Motor neuron (in vitro differentiated cells): ENCODE measurements at regions not wholly inside any gene's neighbourhood (a gene's known extent, or its start where the extent isn't known, plus 50 kb on each side); places are given as distances from the start of the nearest gene placed in this dataset.

ENCODE experiments used
- ATAC-seq, 8 experiments: fragments of 200-7000 bp; cut with Tn5 transposase; replicated peaks in 6 of 8; 2 replicates each; pipeline ENCODE4 v1.8.0; 2021; ENCODE audit warnings: mild to moderate bottlenecking in 8 of 8, moderate library complexity in 8 of 8
- H3K27ac ChIP-seq, 2 donors: fragments of 250-450 bp; sonication (Bioruptor Pico); 2 replicates each; pipeline ENCODE4 v1.9.0; 2021; ENCODE audit warnings: antibody characterized with exemption in 2 of 2, mild to moderate bottlenecking in 2 of 2, moderate library complexity in 1 of 2
- H3K4me1 ChIP-seq, 2 donors: fragments of 250-450 bp; sonication (Bioruptor Pico); replicated peaks in 1 of 2; 2 replicates each; pipeline ENCODE4 v1.6.1; 2021; ENCODE audit warnings: antibody characterized with exemption in 2 of 2, mild to moderate bottlenecking in 2 of 2, moderate library complexity in 1 of 2
- H3K4me3 ChIP-seq, 5 donors: fragments of 250-450 bp; sonication (Bioruptor Pico); 2 replicates each; pipeline ENCODE4 v1.9.0; 2021; ENCODE audit warnings: antibody characterized with exemption in 5 of 5, mild to moderate bottlenecking in 5 of 5, moderate library complexity in 4 of 5
- WGBS, 10 experiments: fragments of 450-650 bp; shearing (Covaris generic); methylation state at CpG; one replicate each; pipeline ENCODE4 v1.0.0; 2022; 5-methylcytosine and 5-hydroxymethylcytosine counted together
- in situ Hi-C, 9 experiments: fragments of 400-800 bp; cut with MboI; loops; one replicate each; pipeline ENCODE4 v1.15.0; 2021; ENCODE audit warnings: low sequenced_read_pairs in 9 of 9, low pct_unique_long_range_greater_than_20kb in 2 of 9; ENCODE audit not compliant: unreplicated experiment in 9 of 9

- Histone ChIP-seq H3K4me1 (no peaks in the 10 kb centered on the region), H3K4me3 (no peak overlapping the region), H3K27ac (no peak overlapping the region)
- in situ Hi-C loops = no loop called here
- WGBS, 10 experiments = 69 to 97% (median 91%) methylated on average over 3 to 5 of the region's 5 CpGs
- no peak for ATAC-seq
Measured at GRCh38 chr18:56019908-56020307, 431.9 kb upstream of the TCF4 start.

- in situ Hi-C loops = no loop called here
- Histone ChIP-seq H3K27ac (no peak overlapping the region), H3K4me3 (no peak overlapping the region), H3K4me1 (no peaks in the 10 kb centered on the region)
- no peak for ATAC-seq
- WGBS, 10 experiments = 55 to 87% (median 75%) methylated on average over 1 to 2 of the region's 2 CpGs; no CpG with 5 or more reads in 3 of the 10 experiments
Measured at GRCh38 chr18:56019156-56019555, 431.2 kb upstream of the TCF4 start.

GRCh38 chr18:56009411-56009810 is 421.4 kb upstream of the TCF4 start:
- Histone ChIP-seq H3K4me3 (no peak overlapping the region), H3K27ac (no peak overlapping the region), H3K4me1 (no peaks in the 10 kb centered on the region)
- WGBS, 10 experiments = 10 to 78% (median 50%) methylated on average over 1 of the region's 1 CpG; no CpG with 5 or more reads in 3 of the 10 experiments
- peak in 5 of 8 experiments; percentile 44 to 96 (median 70) for ATAC-seq
- in situ Hi-C loops = no loop called here

- Histone ChIP-seq H3K4me1 (peaks cover 7 to 10% of the 10 kb centered on the region in 2 donors), H3K27ac (no peak overlapping the region), H3K4me3 (no peak overlapping the region)
- peak in 1 of 8 experiments; percentile 69 for ATAC-seq
- in situ Hi-C loops = no loop called here
- WGBS, 10 experiments = 50 to 93% (median 84%) methylated on average over 1 to 5 of the region's 5 CpGs
Measured at GRCh38 chr18:56003720-56004088, 415.7 kb upstream of the TCF4 start.

- Histone ChIP-seq H3K27ac (no peak overlapping the region), H3K4me3 (no peak overlapping the region), H3K4me1 (peaks cover 7 to 13% of the 10 kb centered on the region in 2 donors)
- in situ Hi-C loops = no loop called here
- WGBS, 10 experiments = 0 to 100% (median 86%) methylated on average over 1 of the region's 1 CpG; no CpG with 5 or more reads in 4 of the 10 experiments
- peak in 2 of 8 experiments; percentile 19 to 79 for ATAC-seq
Measured at GRCh38 chr18:56003009-56003719, 415.2 kb upstream of the TCF4 start.

- in situ Hi-C loops = no loop called here
- Histone ChIP-seq H3K27ac (no peak overlapping the region), H3K4me1 (peaks cover 11 to 16% of the 10 kb centered on the region in 2 donors), H3K4me3 (no peak overlapping the region)
- WGBS, 10 experiments = 89 to 100% (median 100%) methylated on average over 1 to 4 of the region's 4 CpGs; no CpG with 5 or more reads in 5 of the 10 experiments
- peak in 1 of 8 experiments; percentile 32 for ATAC-seq
Measured at GRCh38 chr18:56001576-56001975, 413.6 kb upstream of the TCF4 start.

- no peak overlapping the region for H3K27ac ChIP-seq
Measured at GRCh38 chr18:56000041-56000440, 412.0 kb upstream of the TCF4 start.

GRCh38 chr18:55999641-56000040 is 411.6 kb upstream of the TCF4 start:
- 0 to 100% (median 39%) methylated on average over 1 to 2 of the region's 2 CpGs; no CpG with 5 or more reads in 2 of the 10 experiments for WGBS, 10 experiments
- in situ Hi-C loops = no loop called here
- Histone ChIP-seq H3K4me1 (peaks cover 11 to 16% of the 10 kb centered on the region in 2 donors), H3K27ac (no peak overlapping the region), H3K4me3 (no peak overlapping the region)
- no peak for ATAC-seq

More at GRCh38 chr18:56000041-56000440, 412.0 kb upstream of the TCF4 start:
- Histone ChIP-seq H3K4me1 (peaks cover 11 to 16% of the 10 kb centered on the region in 2 donors), H3K4me3 (no peak overlapping the region)
- ATAC-seq = no peak
- in situ Hi-C loops = no loop called here
- WGBS, 10 experiments = 22 to 95% (median 84%) methylated on average over 4 to 6 of the region's 6 CpGs

GRCh38 chr18:55998801-55999385 is 410.9 kb upstream of the TCF4 start:
- in situ Hi-C loops = no loop called here
- 13 to 100% (median 82%) methylated on average over 1 to 4 of the region's 4 CpGs; no CpG with 5 or more reads in 2 of the 10 experiments for WGBS, 10 experiments
- no peak overlapping the region for H3K4me3 ChIP-seq
- H3K27ac ChIP-seq = no peak overlapping the region
- peak in 2 of 8 experiments; percentile 24 to 31 for ATAC-seq
- H3K4me1 ChIP-seq = peaks cover 11 to 16% of the 10 kb centered on the region in 2 donors

GRCh38 chr18:55998071-55998522 is 410.1 kb upstream of the TCF4 start:
- peak; percentile 80 to 97 (median 94) for ATAC-seq
- 14 to 47% (median 30%) methylated on average over 2 to 5 of the region's 11 CpGs; no CpG with 5 or more reads in 4 of the 10 experiments for WGBS, 10 experiments
- H3K27ac ChIP-seq = no peak overlapping the region
- in situ Hi-C loops = no loop called here
- peaks cover 11 to 16% of the 10 kb centered on the region in 2 donors for H3K4me1 ChIP-seq
- peak overlapping the region in 1 of 5 donors; percentile 12 for H3K4me3 ChIP-seq

- in situ Hi-C loops = no loop called here
- WGBS, 10 experiments = 50 to 100% (median 91%) methylated on average over 1 to 6 of the region's 6 CpGs; no CpG with 5 or more reads in 1 of the 10 experiments
- ATAC-seq = no peak
- H3K4me3 ChIP-seq = no peak overlapping the region
- H3K4me1 ChIP-seq = peaks cover 11 to 16% of the 10 kb centered on the region in 2 donors
- no peak overlapping the region for H3K27ac ChIP-seq
Measured at GRCh38 chr18:55997151-55997561, 409.2 kb upstream of the TCF4 start.

GRCh38 chr18:55996717-55997116 is 408.7 kb upstream of the TCF4 start:
- WGBS, 10 experiments = 80 to 100% (median 93%) methylated on average over 1 to 5 of the region's 5 CpGs; no CpG with 5 or more reads in 2 of the 10 experiments
- no peak for ATAC-seq
- Histone ChIP-seq H3K4me1 (peaks cover 11 to 16% of the 10 kb centered on the region in 2 donors), H3K27ac (no peak overlapping the region), H3K4me3 (no peak overlapping the region)
- in situ Hi-C loops = no loop called here

GRCh38 chr18:55990186-55990585 is 402.2 kb upstream of the TCF4 start:
- 92 to 100% (median 100%) methylated on average over 1 to 2 of the region's 2 CpGs; no CpG with 5 or more reads in 1 of the 10 experiments for WGBS, 10 experiments
- in situ Hi-C loops = no loop called here
- ATAC-seq = no peak
- no peaks in the 10 kb centered on the region for H3K4me1 ChIP-seq
- no peak overlapping the region for H3K4me3 ChIP-seq
- no peak overlapping the region for H3K27ac ChIP-seq
